ENCODE measurements at regions not wholly inside any gene's neighbourhood (a gene's known extent, or its start where the extent isn't known, plus 50 kb on each side); places are given as distances from the start of the nearest gene placed in this dataset.

DNA sequence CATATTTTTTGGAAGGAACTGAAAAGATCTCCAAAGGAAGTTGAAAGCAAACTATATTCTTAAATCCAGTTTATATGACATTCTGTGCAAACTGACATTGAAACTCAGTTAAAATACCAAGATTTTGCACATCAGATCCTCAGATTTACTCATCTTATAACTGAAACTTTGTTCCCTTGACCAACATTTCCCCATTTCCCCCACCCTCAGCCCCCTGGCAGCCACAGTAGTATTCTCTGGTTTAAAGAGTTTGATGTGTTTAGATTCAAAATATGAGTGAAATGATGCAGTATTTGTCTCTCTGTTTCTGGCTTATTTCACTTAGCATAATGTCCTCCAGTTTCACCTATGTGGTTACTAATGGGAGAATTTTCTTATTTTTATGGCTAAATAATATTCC is 99.2 kb upstream of the ITGA4 start:
- TF ChIP-seq POLR2A (IDR thresholded peaks at IDR 0.05) (no peak), POLR2AphosphoS5 (IDR thresholded peaks at IDR 0.05) (no peak), CTCF (IDR thresholded peaks at IDR 0.05) (no peak)

All from breast epithelium (tissue), 3 donors.